BE2C (cell line): ENCODE measurements at regions not wholly inside any gene's neighbourhood (a gene's known extent, or its start where the extent isn't known, plus 50 kb on each side); places are given as distances from the start of the nearest gene placed in this dataset.
A peak's percentile ranks its signal among the peaks of the same experiment; 100 is the strongest.
"Not testable (repeated sequence)": the region's sequence is repeated elsewhere in the genome, so short reads cannot be mapped to it uniquely, and the experiment has no call there.

Experiments
- DNase-seq: peaks from one replicate; pipeline ENCODE4 v3.0.0-alpha.2; 2020
- H3K27me3 ChIP-seq: fragments of 250-450 bp; sonication (Bioruptor Pico); 2 replicates; pipeline ENCODE4 v1.5.1; 2020; ENCODE audit warnings: mild to moderate bottlenecking
- H3K36me3 ChIP-seq: fragments of 250-450 bp; sonication (Bioruptor Pico); 2 replicates; pipeline ENCODE4 v1.5.1; 2020; ENCODE audit warnings: mild to moderate bottlenecking
- H3K4me1 ChIP-seq: fragments of 250-450 bp; sonication (Bioruptor Pico); 2 replicates; pipeline ENCODE4 v1.5.1; 2020
- H3K4me3 ChIP-seq: 2 replicates; pipeline ENCODE4 v1.5.1; 2011; ENCODE audit warnings: low read depth, low read length
- H3K9me3 ChIP-seq: fragments of 250-450 bp; sonication (Bioruptor Pico); 2 replicates; pipeline ENCODE4 v1.5.1; 2020
- CTCF ChIP-seq: IDR thresholded peaks from 2 replicates; pipeline ENCODE4 v1.5.1; 2012; ENCODE audit warnings: mild to moderate bottlenecking, low read depth, low read length

DNA sequence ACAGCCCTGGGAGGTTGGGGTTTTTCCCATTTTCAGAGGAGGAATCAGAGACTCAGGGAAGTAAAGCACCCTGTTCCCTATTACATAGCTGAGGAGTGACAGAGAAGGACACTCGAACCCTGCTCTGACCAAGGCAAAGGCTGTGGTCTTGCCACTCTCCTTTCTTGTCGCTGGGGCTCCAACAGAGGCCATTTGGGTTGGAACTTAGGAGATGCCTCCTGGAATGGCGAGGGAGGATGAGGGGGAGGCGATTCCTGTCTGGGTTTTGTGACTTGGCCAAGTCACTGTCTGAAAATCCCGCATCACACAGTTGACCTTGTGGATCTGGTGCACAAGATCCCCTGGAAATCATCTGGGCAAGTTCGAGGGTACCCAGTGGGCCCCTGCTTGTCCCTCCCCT lies 64.0 kb upstream of the HAND1 start:
- H3K9me3 ChIP-seq = no peaks in the 10 kb centered on the region
- DNase-seq = no peak

DNA sequence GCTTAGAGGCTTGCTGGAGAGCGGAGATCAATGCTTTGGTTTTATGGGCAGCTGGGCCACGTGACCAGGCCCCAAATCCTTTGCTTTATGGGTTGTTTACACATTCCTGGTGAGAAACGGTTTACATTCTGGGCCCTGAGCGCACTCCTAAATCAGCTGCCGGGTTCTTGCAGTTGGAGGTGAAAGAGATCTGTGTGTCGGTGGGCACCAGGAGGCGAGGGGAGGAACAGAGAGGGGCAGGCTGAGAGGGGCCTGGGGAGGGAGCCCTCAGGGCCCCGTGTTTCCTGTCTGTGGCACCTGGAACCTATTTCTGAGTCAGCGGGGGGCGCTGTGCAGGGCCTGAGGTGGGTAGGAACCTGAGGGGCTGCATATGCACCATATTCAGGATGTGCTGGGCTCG lies 63.5 kb upstream of the HAND1 start:
- Histone ChIP-seq H3K4me3 (no peak overlapping the region), H3K4me1 (peaks cover 3% of the 10 kb centered on the region; the same call in 1 of the 2 replicates), H3K9me3 (no peaks in the 10 kb centered on the region), H3K36me3 (no peaks in the 10 kb centered on the region), H3K27me3 (no peaks in the 10 kb centered on the region)
- no peak for DNase-seq
- TF ChIP-seq CTCF = peak; percentile 13; the same call in 1 of the 2 replicates

More for the DNA sequence above, 64.0 kb upstream of the HAND1 start:
- no peak overlapping the region for H3K4me3 ChIP-seq
- no peaks in the 10 kb centered on the region for H3K36me3 ChIP-seq
- no peaks in the 10 kb centered on the region; the same call in 1 of the 2 replicates for H3K4me1 ChIP-seq
- H3K27me3 ChIP-seq = no peaks in the 10 kb centered on the region
- no peak for TF ChIP-seq CTCF

- Histone ChIP-seq H3K4me3 (no peak overlapping the region), H3K36me3 (no peaks in the 10 kb centered on the region), H3K9me3 (no peaks in the 10 kb centered on the region), H3K4me1 (peaks cover 3% of the 10 kb centered on the region; the same call in 1 of the 2 replicates), H3K27me3 (no peaks in the 10 kb centered on the region)
- no peak for TF ChIP-seq CTCF
- no peak for DNase-seq
These were observed 62.6 kb upstream of the HAND1 start for GRCh38 chr5:154540600-154540999.

- TF ChIP-seq CTCF = no peak
- Histone ChIP-seq H3K9me3 (no peaks in the 10 kb centered on the region), H3K4me1 (peaks cover 3% of the 10 kb centered on the region; the same call in 1 of the 2 replicates), H3K4me3 (no peak overlapping the region), H3K36me3 (no peaks in the 10 kb centered on the region), H3K27me3 (no peaks in the 10 kb centered on the region)
- DNase-seq = no peak
These were observed 60.5 kb upstream of the HAND1 start for GRCh38 chr5:154538492-154538891.

DNA sequence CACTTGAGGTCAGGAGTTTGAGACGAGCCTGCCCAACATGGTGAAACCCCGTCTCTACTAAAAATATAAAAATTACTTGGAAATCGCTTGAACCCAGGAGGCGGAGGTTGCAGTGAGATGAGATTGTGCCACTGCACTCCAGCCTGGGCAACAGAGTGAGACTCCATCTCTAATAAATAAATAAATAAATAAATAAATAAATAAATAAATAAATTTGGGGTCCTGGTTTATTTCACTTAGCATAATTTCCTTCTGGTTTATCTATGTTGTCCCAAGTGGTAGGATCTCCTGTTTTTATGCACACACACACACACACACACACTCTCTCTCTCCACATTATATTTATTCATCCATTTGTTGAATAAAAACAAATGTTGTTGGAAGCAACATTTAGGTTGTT lies 58.4 kb upstream of the HAND1 start:
- not testable (repeated sequence) for DNase-seq, H3K4me3 ChIP-seq, H3K9me3 ChIP-seq, H3K4me1 ChIP-seq, H3K36me3 ChIP-seq, H3K27me3 ChIP-seq

- Histone ChIP-seq H3K4me3 (no peak overlapping the region), H3K9me3 (no peaks in the 10 kb centered on the region), H3K4me1 (peaks cover 3% of the 10 kb centered on the region; the same call in 1 of the 2 replicates), H3K27me3 (no peaks in the 10 kb centered on the region), H3K36me3 (no peaks in the 10 kb centered on the region)
- no peak for TF ChIP-seq CTCF
- no peak for DNase-seq
These were observed 57.5 kb upstream of the HAND1 start for GRCh38 chr5:154535535-154535934.
